ENCODE measurements at regions not wholly inside any gene's neighbourhood (a gene's known extent, or its start where the extent isn't known, plus 50 kb on each side); places are given as distances from the start of the nearest gene placed in this dataset.

DNA sequence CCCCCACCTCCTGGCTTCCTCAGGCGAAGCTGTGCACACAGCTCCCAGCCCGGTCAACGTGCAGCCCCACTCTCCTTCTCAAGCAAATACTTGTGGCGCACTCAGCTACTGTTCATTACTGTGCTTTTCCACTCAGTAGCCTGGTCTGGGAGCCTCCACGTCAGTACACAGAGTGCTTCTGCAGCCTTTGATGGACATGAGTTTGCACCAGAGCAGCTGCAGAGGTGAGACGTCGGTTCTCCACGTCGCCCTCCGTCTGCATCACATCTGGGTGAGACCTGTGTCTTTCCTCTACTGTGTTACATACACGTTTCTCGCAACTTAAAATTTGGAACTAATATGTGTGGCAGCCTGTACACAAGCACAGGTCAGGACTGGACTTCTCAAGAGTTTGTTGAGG lies 334.3 kb downstream of the C16orf95 start:
- Histone ChIP-seq H3K27ac (ENCODE audit: low read depth in 2 of 2, low read length in 2 of 2) (no peak overlapping the region), H3K36me3 (ENCODE audit: control insufficient read depth in 2 of 2, insufficient read depth in 2 of 2, low read length in 2 of 2) (no peaks in the 10 kb centered on the region), H3K27me3 (ENCODE audit: control insufficient read depth in 2 of 2, insufficient read depth in 2 of 2, low read length in 2 of 2) (no peaks in the 10 kb centered on the region), H3K4me1 (ENCODE audit: control insufficient read depth in 2 of 2, insufficient read depth in 2 of 2, low read length in 2 of 2) (no peaks in the 10 kb centered on the region), H3K4me3 (ENCODE audit: low read length in 2 of 2) (no peak overlapping the region), H3K9ac (ENCODE audit: low read depth in 1 of 2, low read length in 2 of 2) (no peak overlapping the region), H3K9me3 (ENCODE audit: control insufficient read depth in 2 of 2, low read length in 2 of 2) (no peaks in the 10 kb centered on the region)

DNA sequence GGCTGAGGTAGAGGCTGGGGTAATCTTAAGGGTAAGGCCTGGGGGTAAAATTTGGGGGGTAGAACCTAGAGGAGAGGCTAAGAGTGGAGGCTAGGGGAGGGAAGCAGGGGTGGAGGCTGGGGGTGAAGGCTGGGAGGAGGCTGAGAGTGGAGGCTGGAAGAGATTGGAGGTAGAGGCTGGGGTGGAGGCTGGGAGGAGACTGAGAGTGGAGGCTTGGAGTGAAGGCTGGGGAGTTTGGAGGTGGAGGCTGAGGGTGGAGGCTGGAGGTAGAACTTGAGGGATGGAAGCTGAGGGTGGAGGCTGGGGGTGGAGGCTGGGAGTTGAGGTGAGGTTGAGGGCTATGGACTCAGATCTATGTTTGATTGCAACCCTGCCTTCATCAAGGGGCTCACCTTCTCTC lies 333.6 kb downstream of the C16orf95 start:
- no peak overlapping the region for H3K27ac ChIP-seq (ENCODE audit: low read depth in 2 of 2, low read length in 2 of 2)
- no peaks in the 10 kb centered on the region for H3K4me1 ChIP-seq (ENCODE audit: control insufficient read depth in 2 of 2, insufficient read depth in 2 of 2, low read length in 2 of 2)
- H3K9me3 ChIP-seq (ENCODE audit: control insufficient read depth in 2 of 2, low read length in 2 of 2), result no peaks in the 10 kb centered on the region
- no peaks in the 10 kb centered on the region for H3K36me3 ChIP-seq (ENCODE audit: control insufficient read depth in 2 of 2, insufficient read depth in 2 of 2, low read length in 2 of 2)
- H3K27me3 ChIP-seq (ENCODE audit: control insufficient read depth in 2 of 2, insufficient read depth in 2 of 2, low read length in 2 of 2), result no peaks in the 10 kb centered on the region
- H3K9ac ChIP-seq (ENCODE audit: low read depth in 1 of 2, low read length in 2 of 2), result no peak overlapping the region
- H3K4me3 ChIP-seq (ENCODE audit: low read length in 2 of 2), result no peak overlapping the region

GRCh38 chr16:86984343-86984742 lies 332.8 kb downstream of the C16orf95 start:
- Histone ChIP-seq H3K4me3 (ENCODE audit: low read length in 2 of 2) (no peak overlapping the region), H3K27me3 (ENCODE audit: control insufficient read depth in 2 of 2, insufficient read depth in 2 of 2, low read length in 2 of 2) (no peaks in the 10 kb centered on the region), H3K36me3 (ENCODE audit: control insufficient read depth in 2 of 2, insufficient read depth in 2 of 2, low read length in 2 of 2) (no peaks in the 10 kb centered on the region), H3K27ac (ENCODE audit: low read depth in 2 of 2, low read length in 2 of 2) (no peak overlapping the region), H3K9me3 (ENCODE audit: control insufficient read depth in 2 of 2, low read length in 2 of 2) (no peaks in the 10 kb centered on the region), H3K9ac (ENCODE audit: low read depth in 1 of 2, low read length in 2 of 2) (no peak overlapping the region), H3K4me1 (ENCODE audit: control insufficient read depth in 2 of 2, insufficient read depth in 2 of 2, low read length in 2 of 2) (no peaks in the 10 kb centered on the region)

GRCh38 chr16:86984991-86985647 lies 332.1 kb downstream of the C16orf95 start:
- H3K36me3 ChIP-seq (ENCODE audit: control insufficient read depth in 2 of 2, insufficient read depth in 2 of 2, low read length in 2 of 2), result no peaks in the 10 kb centered on the region
- H3K4me3 ChIP-seq (ENCODE audit: low read length in 2 of 2), result no peak overlapping the region
- no peaks in the 10 kb centered on the region for H3K9me3 ChIP-seq (ENCODE audit: control insufficient read depth in 2 of 2, low read length in 2 of 2)
- H3K27ac ChIP-seq (ENCODE audit: low read depth in 2 of 2, low read length in 2 of 2), result no peak overlapping the region
- no peak overlapping the region for H3K9ac ChIP-seq (ENCODE audit: low read depth in 1 of 2, low read length in 2 of 2)
- H3K4me1 ChIP-seq (ENCODE audit: control insufficient read depth in 2 of 2, insufficient read depth in 2 of 2, low read length in 2 of 2), result no peaks in the 10 kb centered on the region
- H3K27me3 ChIP-seq (ENCODE audit: control insufficient read depth in 2 of 2, insufficient read depth in 2 of 2, low read length in 2 of 2), result no peaks in the 10 kb centered on the region

DNA sequence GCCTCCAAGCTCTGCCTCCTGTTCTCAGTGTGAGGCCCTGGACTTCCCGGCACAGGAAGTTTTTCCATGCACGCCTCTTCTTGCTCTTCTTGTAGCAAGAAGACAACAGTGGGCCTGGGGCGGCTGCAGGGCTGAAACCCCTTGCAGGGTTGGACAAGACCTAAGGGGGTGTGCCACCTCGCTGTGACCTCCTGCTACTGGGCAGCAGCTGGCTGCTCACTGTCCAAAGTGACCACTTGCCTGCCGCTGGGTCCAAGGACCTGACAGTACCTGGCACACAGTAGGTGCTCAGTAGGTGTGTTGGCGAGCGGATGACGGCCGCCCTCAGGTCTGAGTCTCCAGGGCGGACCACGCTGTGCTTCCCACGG lies 331.6 kb downstream of the C16orf95 start:
- no peaks in the 10 kb centered on the region for H3K27me3 ChIP-seq (ENCODE audit: control insufficient read depth in 2 of 2, insufficient read depth in 2 of 2, low read length in 2 of 2)
- H3K9me3 ChIP-seq (ENCODE audit: control insufficient read depth in 2 of 2, low read length in 2 of 2), result no peaks in the 10 kb centered on the region
- no peak overlapping the region for H3K27ac ChIP-seq (ENCODE audit: low read depth in 2 of 2, low read length in 2 of 2)
- H3K9ac ChIP-seq (ENCODE audit: low read depth in 1 of 2, low read length in 2 of 2), result no peak overlapping the region
- H3K4me3 ChIP-seq (ENCODE audit: low read length in 2 of 2), result no peak overlapping the region
- H3K4me1 ChIP-seq (ENCODE audit: control insufficient read depth in 2 of 2, insufficient read depth in 2 of 2, low read length in 2 of 2), result no peaks in the 10 kb centered on the region
- H3K36me3 ChIP-seq (ENCODE audit: control insufficient read depth in 2 of 2, insufficient read depth in 2 of 2, low read length in 2 of 2), result no peaks in the 10 kb centered on the region

DNA sequence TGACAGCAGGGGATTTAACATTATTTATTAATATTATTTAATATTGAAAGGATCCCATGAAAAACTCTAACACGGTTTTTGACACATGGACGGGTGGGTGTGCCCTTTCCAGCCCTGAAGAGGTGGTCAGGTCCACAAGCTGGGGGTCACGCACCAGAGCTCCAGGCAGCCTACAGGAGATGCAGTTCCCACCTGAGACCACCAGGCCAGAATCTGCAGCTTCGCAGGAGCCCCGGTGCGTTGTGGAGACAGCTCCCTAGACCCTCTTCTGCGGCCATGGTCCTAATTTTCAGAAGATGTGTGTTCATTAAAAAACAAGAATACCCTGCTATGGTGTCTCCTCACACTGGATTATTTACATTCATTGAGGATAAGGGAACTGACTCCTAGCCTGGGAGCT lies 331.1 kb downstream of the C16orf95 start:
- H3K4me1 ChIP-seq (ENCODE audit: control insufficient read depth in 2 of 2, insufficient read depth in 2 of 2, low read length in 2 of 2), result no peaks in the 10 kb centered on the region
- H3K27me3 ChIP-seq (ENCODE audit: control insufficient read depth in 2 of 2, insufficient read depth in 2 of 2, low read length in 2 of 2), result no peaks in the 10 kb centered on the region
- H3K9ac ChIP-seq (ENCODE audit: low read depth in 1 of 2, low read length in 2 of 2), result no peak overlapping the region
- no peaks in the 10 kb centered on the region for H3K9me3 ChIP-seq (ENCODE audit: control insufficient read depth in 2 of 2, low read length in 2 of 2)
- H3K36me3 ChIP-seq (ENCODE audit: control insufficient read depth in 2 of 2, insufficient read depth in 2 of 2, low read length in 2 of 2), result no peaks in the 10 kb centered on the region
- H3K4me3 ChIP-seq (ENCODE audit: low read length in 2 of 2), result no peak overlapping the region
- H3K27ac ChIP-seq (ENCODE audit: low read depth in 2 of 2, low read length in 2 of 2), result no peak overlapping the region

DNA sequence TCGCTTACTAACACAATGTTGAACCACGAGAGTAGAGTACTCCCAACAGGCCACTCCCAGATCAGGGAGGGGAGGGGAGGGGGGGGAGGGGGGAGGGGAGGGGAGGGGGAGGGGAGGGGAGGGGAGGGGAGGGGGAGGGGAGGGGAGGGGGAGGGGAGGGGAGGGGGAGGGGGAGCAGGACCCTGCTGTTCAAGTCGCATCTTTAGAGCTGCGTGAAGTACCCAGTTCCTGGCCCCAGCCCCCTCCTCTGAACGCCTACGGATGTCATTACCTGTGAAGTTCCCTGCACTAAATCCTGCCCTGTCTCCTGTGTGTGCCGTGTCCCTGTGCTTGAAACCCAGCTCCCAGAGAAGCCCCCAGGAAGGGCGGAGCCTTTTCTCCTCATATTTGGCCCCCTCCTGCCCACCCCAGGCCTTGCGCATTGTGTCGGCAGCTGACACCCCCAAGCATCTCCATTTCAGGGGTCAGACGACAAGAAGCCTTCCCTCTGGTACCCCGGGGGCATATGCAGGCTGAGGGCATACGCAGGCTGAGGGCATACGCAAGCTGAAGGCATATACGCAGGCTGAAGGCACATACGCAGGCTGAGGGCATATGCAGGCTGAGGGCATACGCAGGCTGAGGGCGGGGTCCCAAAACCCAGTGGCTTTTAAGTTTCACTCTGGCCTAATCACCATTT lies 330.2 kb downstream of the C16orf95 start:
- H3K4me3 ChIP-seq (ENCODE audit: low read length in 2 of 2), result no peak overlapping the region
- H3K4me1 ChIP-seq (ENCODE audit: control insufficient read depth in 2 of 2, insufficient read depth in 2 of 2, low read length in 2 of 2), result no peaks in the 10 kb centered on the region
- H3K27me3 ChIP-seq (ENCODE audit: control insufficient read depth in 2 of 2, insufficient read depth in 2 of 2, low read length in 2 of 2), result peaks cover 0 to 2% of the 10 kb centered on the region in 2 donors
- no peak overlapping the region for H3K27ac ChIP-seq (ENCODE audit: low read depth in 2 of 2, low read length in 2 of 2)
- no peak overlapping the region for H3K9ac ChIP-seq (ENCODE audit: low read depth in 1 of 2, low read length in 2 of 2)
- H3K36me3 ChIP-seq (ENCODE audit: control insufficient read depth in 2 of 2, insufficient read depth in 2 of 2, low read length in 2 of 2), result no peaks in the 10 kb centered on the region
- H3K9me3 ChIP-seq (ENCODE audit: control insufficient read depth in 2 of 2, low read length in 2 of 2), result no peaks in the 10 kb centered on the region

GRCh38 chr16:86987746-86988670 lies 329.2 kb downstream of the C16orf95 start:
- Histone ChIP-seq H3K4me1 (ENCODE audit: control insufficient read depth in 2 of 2, insufficient read depth in 2 of 2, low read length in 2 of 2) (no peaks in the 10 kb centered on the region), H3K4me3 (ENCODE audit: low read length in 2 of 2) (no peak overlapping the region), H3K27ac (ENCODE audit: low read depth in 2 of 2, low read length in 2 of 2) (no peak overlapping the region), H3K9ac (ENCODE audit: low read depth in 1 of 2, low read length in 2 of 2) (no peak overlapping the region), H3K27me3 (ENCODE audit: control insufficient read depth in 2 of 2, insufficient read depth in 2 of 2, low read length in 2 of 2) (peaks cover 0 to 2% of the 10 kb centered on the region in 2 donors), H3K36me3 (ENCODE audit: control insufficient read depth in 2 of 2, insufficient read depth in 2 of 2, low read length in 2 of 2) (no peaks in the 10 kb centered on the region), H3K9me3 (ENCODE audit: control insufficient read depth in 2 of 2, low read length in 2 of 2) (no peaks in the 10 kb centered on the region)

DNA sequence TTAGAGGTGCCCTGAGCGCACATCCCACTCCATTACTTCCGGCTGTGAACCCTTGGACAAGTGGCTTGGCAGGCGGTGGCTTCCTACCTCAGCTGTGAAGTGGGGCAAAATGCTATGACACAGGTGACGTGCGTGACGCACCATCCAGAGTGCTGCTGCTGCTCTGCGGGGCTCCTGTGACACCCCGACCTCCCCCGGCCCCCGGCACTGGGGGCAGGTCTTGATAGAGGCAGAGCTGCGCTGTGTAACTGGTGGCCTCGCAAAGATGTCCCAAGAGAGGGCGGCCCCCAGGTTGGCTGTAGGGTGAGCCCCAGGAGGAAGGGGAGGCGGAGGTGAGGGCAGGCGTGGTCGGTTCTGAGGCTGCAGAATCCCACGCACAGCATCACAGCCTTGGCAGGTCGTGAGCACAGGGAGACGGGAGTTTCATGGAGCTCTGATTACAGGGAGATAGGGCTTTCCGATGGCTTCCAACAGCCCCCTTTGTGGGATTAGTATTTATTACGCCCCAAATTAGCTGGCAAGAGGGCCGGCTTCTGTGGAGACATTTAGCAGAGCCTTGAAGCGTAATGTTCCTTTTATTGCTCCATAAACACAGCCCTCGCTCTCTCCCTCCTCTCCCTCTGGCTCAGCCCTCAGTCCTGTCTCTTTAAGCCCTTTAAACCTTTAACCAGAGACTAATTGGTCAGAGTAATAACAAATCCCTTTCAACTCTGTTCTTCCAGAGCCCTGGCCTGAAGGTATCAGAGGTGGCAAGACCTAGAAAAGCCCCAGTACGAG lies 328.1 kb downstream of the C16orf95 start:
- H3K27me3 ChIP-seq (ENCODE audit: control insufficient read depth in 2 of 2, insufficient read depth in 2 of 2, low read length in 2 of 2), result peaks cover 0 to 2% of the 10 kb centered on the region in 2 donors
- no peaks in the 10 kb centered on the region for H3K36me3 ChIP-seq (ENCODE audit: control insufficient read depth in 2 of 2, insufficient read depth in 2 of 2, low read length in 2 of 2)
- no peak overlapping the region for H3K9ac ChIP-seq (ENCODE audit: low read depth in 1 of 2, low read length in 2 of 2)

More for the DNA sequence above, 328.1 kb downstream of the C16orf95 start:
- no peaks in the 10 kb centered on the region for H3K4me1 ChIP-seq (ENCODE audit: control insufficient read depth in 2 of 2, insufficient read depth in 2 of 2, low read length in 2 of 2)
- no peaks in the 10 kb centered on the region for H3K9me3 ChIP-seq (ENCODE audit: control insufficient read depth in 2 of 2, low read length in 2 of 2)
- no peak overlapping the region for H3K27ac ChIP-seq (ENCODE audit: low read depth in 2 of 2, low read length in 2 of 2)
- H3K4me3 ChIP-seq (ENCODE audit: low read length in 2 of 2), result no peak overlapping the region
